HG02642 (cell line): ENCODE measurements at regions not wholly inside any gene's neighbourhood (a gene's known extent, or its start where the extent isn't known, plus 50 kb on each side); places are given as distances from the start of the nearest gene placed in this dataset.
"Not testable (repeated sequence)": the region's sequence is repeated elsewhere in the genome, so short reads cannot be mapped to it uniquely, and the experiment has no call there.

Source experiments
- ATAC-seq: cut with Tn5 transposase; IDR thresholded peaks from one replicate; pipeline ENCODE4 v1.9.1; 2021; ENCODE audit warnings: mild to moderate bottlenecking; ENCODE audit not compliant: unreplicated experiment, poor library complexity

- no peak for ATAC-seq
These were observed 221.4 kb downstream of the FAM43A start for GRCh38 chr3:194906970-194907629.

GRCh38 chr3:194907811-194908210 lies 222.1 kb downstream of the FAM43A start:
- ATAC-seq = no peak

- ATAC-seq = no peak
These were observed 222.8 kb downstream of the FAM43A start for GRCh38 chr3:194908496-194908895.

GRCh38 chr3:194908972-194909371 lies 223.3 kb downstream of the FAM43A start:
- no peak for ATAC-seq

DNA sequence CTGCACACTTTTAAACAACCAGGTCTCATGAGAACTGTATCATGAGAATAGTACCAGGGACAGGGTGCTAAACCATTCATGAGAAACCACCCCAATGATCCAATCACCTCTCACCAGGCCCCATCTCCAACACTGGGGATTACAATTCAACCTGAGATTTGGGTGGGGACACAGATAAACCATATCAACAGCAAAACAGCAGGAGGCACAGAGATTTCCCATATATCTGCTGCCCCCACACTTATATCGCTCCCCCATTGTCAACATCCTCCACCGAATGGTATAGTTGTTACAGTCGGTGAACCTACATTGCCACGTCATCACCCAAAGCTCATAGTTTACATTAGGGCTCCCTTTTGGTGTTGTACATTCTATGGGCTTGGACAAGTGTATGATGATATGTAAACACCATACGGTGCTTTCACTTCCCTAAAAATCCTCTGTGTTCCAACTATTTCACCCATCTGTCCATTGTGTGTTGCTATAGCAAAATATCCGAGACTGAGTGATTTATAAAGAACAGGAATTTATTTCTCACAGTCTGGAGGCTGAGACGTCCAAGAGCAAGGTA lies 224.8 kb downstream of the FAM43A start:
- no peak for ATAC-seq

GRCh38 chr3:194913316-194913715 lies 227.6 kb downstream of the FAM43A start:
- no peak for ATAC-seq

DNA sequence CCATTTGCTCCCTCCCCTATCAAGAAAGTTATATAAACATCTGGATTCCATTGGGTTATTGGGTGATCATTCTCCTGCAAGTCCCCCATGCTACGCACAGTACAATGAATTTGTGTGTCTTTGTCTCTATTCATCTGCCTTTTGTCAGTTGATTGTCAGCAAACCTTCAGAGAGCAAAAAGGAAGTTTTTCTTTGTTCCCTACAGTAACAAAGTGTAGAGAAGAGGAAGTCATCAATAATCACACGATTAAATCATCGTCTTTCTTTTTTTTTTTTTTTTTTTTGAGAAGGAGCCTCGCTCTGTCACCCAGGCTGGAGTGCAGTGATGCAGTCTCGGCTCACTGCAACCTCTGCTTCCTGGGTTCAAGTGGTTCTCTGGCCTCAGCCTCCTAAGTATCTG lies 239.2 kb downstream of the FAM43A start:
- ATAC-seq = not testable (repeated sequence)

DNA sequence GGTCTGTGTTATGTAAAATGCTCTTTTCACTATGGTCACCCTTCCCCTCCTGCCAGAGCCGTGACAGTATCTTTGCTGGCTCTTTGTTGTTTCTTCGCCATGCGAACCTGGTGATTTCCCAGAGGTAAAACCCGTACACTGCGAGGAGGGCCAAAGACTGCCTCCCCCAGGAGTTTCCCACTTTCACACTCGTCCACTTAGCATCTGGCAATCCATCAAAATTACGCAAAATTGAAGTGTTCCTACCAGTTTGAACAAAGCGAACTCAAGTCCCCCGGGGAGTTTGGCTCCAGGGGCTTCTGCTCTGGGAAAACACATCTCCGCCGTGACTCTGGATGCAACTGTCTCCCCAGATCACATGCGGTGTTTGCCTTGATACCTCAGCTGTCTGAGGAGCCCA lies 239.9 kb downstream of the FAM43A start:
- ATAC-seq = no peak

DNA sequence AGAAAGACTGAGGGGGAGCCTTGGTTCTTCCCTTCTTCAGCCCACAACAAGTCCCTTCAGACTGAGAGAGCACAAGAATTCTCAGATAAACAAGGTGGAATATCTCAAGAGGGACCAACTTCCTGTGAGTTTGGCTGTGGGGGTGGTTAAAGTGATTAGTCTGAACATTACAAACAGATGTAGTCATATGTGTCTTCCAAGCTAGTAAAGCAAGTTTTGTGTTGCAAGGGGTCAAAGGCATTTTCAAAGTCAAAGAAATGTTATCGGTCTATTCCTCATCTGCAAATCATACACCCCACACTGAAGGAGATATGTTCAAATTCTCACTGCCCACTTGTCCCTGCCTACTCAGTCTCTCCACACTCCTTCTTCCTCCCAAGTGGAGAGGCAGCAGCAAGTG lies 242.5 kb downstream of the FAM43A start:
- no peak for ATAC-seq

- ATAC-seq = no peak
These were observed 243.3 kb downstream of the FAM43A start for GRCh38 chr3:194928831-194929577.

GRCh38 chr3:194929578-194929960 lies 243.9 kb downstream of the FAM43A start:
- ATAC-seq = no peak

- ATAC-seq = no peak
These were observed 244.9 kb downstream of the FAM43A start for GRCh38 chr3:194930377-194931204.

DNA sequence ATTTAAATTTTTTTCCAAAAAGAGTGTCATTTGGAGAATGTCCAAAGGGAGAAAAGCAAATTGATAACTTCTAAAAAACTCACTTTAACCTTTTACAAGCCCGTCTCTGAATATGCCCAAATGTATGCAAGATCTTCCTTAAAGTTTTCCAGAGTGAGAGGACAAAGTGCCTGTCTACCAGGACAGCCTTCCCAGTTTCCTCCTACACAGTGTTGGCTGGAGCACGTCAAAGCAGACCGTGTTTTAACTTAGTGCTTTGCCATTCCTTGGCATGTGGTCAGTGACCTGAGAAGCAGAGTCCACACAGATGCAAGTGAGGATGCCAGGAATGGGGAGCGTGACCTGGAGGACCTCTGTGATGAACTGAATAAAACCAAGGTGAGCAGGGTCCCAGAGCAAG lies 245.7 kb downstream of the FAM43A start:
- no peak for ATAC-seq

GRCh38 chr3:194931865-194932264 lies 246.2 kb downstream of the FAM43A start:
- no peak for ATAC-seq

- ATAC-seq = no peak
These were observed 247.8 kb downstream of the FAM43A start for GRCh38 chr3:194933465-194933864.

- no peak for ATAC-seq
These were observed 249.4 kb downstream of the FAM43A start for GRCh38 chr3:194935061-194935460.

DNA sequence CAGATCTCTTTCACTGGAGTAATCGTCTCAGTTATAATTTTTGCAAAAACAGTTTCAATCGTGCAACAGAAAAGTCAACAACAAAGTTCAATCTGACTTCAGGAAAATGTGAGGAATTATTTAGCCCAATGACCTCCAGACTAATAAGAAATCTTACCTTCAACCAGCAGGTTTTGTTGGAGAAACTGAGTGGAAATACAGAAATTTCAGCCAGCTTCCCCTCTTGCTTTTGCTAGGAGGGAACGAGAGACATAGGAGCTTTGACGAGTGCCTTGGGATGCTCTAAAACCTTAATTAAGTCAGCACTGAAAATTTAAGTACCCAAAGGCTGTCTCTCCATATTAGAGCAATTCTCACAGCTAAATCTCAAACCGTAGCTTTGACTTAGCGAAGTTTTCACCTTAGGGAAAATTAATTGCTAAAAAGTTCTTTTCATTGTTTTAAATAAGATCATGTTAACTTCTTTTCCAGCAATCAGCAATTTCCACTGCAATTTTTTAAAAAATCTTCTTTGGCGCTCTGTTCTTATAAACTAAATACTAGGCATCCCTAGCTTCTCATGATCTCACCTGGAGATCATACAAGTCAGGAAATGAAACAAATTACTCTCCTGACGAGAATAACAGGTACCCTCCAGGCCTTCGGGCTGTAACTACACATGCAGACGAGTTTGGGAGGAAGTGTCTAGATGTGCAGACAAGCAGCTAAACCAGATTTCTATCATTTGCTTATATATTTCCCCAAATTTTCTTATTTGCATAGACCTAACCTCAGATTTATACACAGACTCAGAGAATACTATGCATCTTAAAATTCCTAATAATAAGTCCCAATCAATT lies 250.2 kb downstream of the FAM43A start:
- no peak for ATAC-seq

- no peak for ATAC-seq
These were observed 251.0 kb downstream of the FAM43A start for GRCh38 chr3:194936659-194937058.

DNA sequence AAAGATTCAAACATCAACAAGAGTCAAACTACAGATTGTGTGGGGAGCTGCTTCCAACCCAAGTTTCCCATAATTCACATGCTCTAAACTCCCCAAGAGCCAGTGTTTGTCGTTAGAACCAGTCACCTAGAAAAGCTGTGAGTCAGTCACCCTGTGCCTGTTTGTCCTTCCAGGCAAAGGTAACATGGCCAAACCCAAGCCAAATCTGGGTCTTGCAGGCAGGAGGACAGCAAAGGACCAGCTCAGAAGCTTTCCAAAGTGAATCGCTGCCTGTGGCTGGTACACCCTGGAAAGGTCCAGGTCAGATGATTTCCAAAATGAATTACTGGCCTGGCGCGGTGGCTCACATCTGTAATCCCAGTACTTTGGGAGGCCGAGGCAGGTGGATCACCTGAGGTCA lies 251.5 kb downstream of the FAM43A start:
- no peak for ATAC-seq

DNA sequence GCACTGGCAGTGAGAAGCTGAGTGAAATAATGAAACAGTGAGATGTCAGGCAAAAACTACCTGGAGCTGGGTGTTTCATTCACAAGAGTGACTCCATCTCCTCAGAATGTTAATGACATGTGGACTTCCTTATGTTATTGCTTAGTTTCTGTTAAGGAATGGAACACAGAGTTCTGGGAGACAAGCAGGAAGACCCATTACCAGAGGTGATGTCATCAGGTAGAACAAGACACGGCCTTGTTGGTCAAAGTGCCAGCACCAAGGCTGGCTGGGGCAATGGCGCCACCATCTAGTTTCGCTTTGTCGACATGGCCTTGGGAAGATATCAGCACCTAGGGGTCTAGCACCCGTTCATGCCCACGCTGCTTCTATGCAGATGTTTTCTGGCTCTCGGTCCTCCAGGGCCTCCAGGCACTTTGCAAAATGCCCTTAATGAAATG lies 252.2 kb downstream of the FAM43A start:
- no peak for ATAC-seq
